Natural killer cell (primary cell): ENCODE measurements at regions not wholly inside any gene's neighbourhood (a gene's known extent, or its start where the extent isn't known, plus 50 kb on each side); places are given as distances from the start of the nearest gene placed in this dataset.

Experiments
- ATAC-seq, 3 donors: fragments of 150-1000 bp in 2 of 3; fragments of 200-7000 bp in 1 of 3; cut with Tn5 transposase; 1 replicate in 1 of 3; 2 replicates in 2 of 3; pipeline ENCODE4 v1.10.0; 2021; ENCODE audit warnings: mild to moderate bottlenecking in 2 of 3, moderate library complexity in 2 of 3
- DNase-seq, 2 donors: peaks; one replicate each; pipeline versions ENCODE4 v3.0.0 to v3.0.0-alpha.2; 2013 to 2021; ENCODE audit warnings: mixed read lengths in 1 of 2
- H3K27ac ChIP-seq: one replicate; pipeline ENCODE4 v1.5.1; 2013; ENCODE audit warnings: mild to moderate bottlenecking, low read length
- H3K27me3 ChIP-seq: one replicate; pipeline ENCODE4 v1.6.1; 2013; ENCODE audit warnings: low read length; ENCODE audit not compliant: control insufficient read depth, insufficient read depth
- H3K36me3 ChIP-seq: one replicate; pipeline ENCODE4 v1.6.1; 2013; ENCODE audit warnings: low read length; ENCODE audit not compliant: control insufficient read depth, insufficient read depth
- H3K4me1 ChIP-seq: one replicate; pipeline ENCODE4 v1.6.1; 2013; ENCODE audit warnings: low read length; ENCODE audit not compliant: control insufficient read depth, insufficient read depth
- H3K4me3 ChIP-seq: one replicate; pipeline ENCODE4 v1.5.1; 2013; ENCODE audit warnings: low read length
- H3K9me3 ChIP-seq: one replicate; pipeline ENCODE4 v1.6.1; 2013; ENCODE audit warnings: low read length; ENCODE audit not compliant: control insufficient read depth, insufficient read depth
- H3K27ac Mint-ChIP-seq, 2 donors: one replicate each; pipeline ENCODE4 v1.8.0; 2022; ENCODE audit warnings: mild to moderate bottlenecking in 2 of 2, mixed read lengths in 2 of 2, moderate library complexity in 1 of 2
- H3K27me3 Mint-ChIP-seq, 2 donors: one replicate each; pipeline ENCODE4 v1.8.0; 2022; ENCODE audit warnings: low read depth in 2 of 2, mixed read lengths in 2 of 2
- H3K36me3 Mint-ChIP-seq: one replicate; pipeline ENCODE4 v1.8.0; 2022; ENCODE audit warnings: mixed read lengths
- H3K4me1 Mint-ChIP-seq, 2 donors: one replicate each; pipeline ENCODE4 v1.8.0; 2022; ENCODE audit warnings: mixed read lengths in 2 of 2
- H3K4me3 Mint-ChIP-seq: one replicate; pipeline ENCODE4 v1.8.0; 2022; ENCODE audit warnings: mild to moderate bottlenecking, moderate library complexity, mixed read lengths
- H3K9me3 Mint-ChIP-seq, 2 donors: one replicate each; pipeline ENCODE4 v1.8.0; 2022; ENCODE audit warnings: mixed read lengths in 2 of 2
- CTCF ChIP-seq: fragments of 200-600 bp; IDR thresholded peaks from one replicate; pipeline ENCODE4 v1.8.0; 2022; ENCODE audit warnings: antibody characterized with exemption
- WGBS: methylation state at CpG from one replicate; pipeline ENCODE4 v1.1.7; 2013; ENCODE audit warnings: missing lambda C conversion rate; ENCODE audit not compliant: insufficient coverage; 5-methylcytosine and 5-hydroxymethylcytosine counted together
- intact Hi-C: fragments of 100-400 bp; cut with micrococcal nuclease; formaldehyde crosslinking; loops from one replicate; pipeline ENCODE4 v1.14.2; 2022

- 65% methylated on average over 5 of the region's 5 CpGs for WGBS
- Mint-ChIP-seq H3K9me3 (no peaks in the 10 kb centered on the region), H3K27ac (no peak overlapping the region), H3K4me1 (no peaks in the 10 kb centered on the region), H3K36me3 (no peaks in the 10 kb centered on the region), H3K27me3 (peaks cover 22 to 34% of the 10 kb centered on the region in 2 donors), H3K4me3 (no peak overlapping the region)
- intact Hi-C loops = no loop called here
- no peak for ATAC-seq
- no peaks in the 10 kb centered on the region for H3K4me1 ChIP-seq
- H3K27ac ChIP-seq = no peak overlapping the region
- no peak for TF ChIP-seq CTCF
- no peaks in the 10 kb centered on the region for H3K9me3 ChIP-seq
- no peaks in the 10 kb centered on the region for H3K36me3 ChIP-seq
- no peak overlapping the region for H3K4me3 ChIP-seq
- DNase-seq = no peak
- peaks cover 5% of the 10 kb centered on the region for H3K27me3 ChIP-seq
These were observed 51.7 kb upstream of the KCNMA1 start for GRCh38 chr10:77689339-77689738.

GRCh38 chr10:77687621-77688020, 50.0 kb upstream of the KCNMA1 start:
- no peak for TF ChIP-seq CTCF
- Mint-ChIP-seq H3K36me3 (no peaks in the 10 kb centered on the region), H3K27me3 (peaks cover 19 to 34% of the 10 kb centered on the region in 2 donors), H3K27ac (no peak overlapping the region), H3K4me3 (no peak overlapping the region), H3K9me3 (no peaks in the 10 kb centered on the region), H3K4me1 (no peaks in the 10 kb centered on the region)
- Histone ChIP-seq H3K4me3 (no peak overlapping the region), H3K9me3 (no peaks in the 10 kb centered on the region), H3K27me3 (peaks cover 5% of the 10 kb centered on the region), H3K36me3 (no peaks in the 10 kb centered on the region), H3K27ac (no peak overlapping the region), H3K4me1 (no peaks in the 10 kb centered on the region)
- 88% methylated on average over 2 of the region's 2 CpGs for WGBS
- DNase-seq (no peak), ATAC-seq (no peak)
- intact Hi-C loops = no loop called here
